ENCODE measurements at regions not wholly inside any gene's neighbourhood (a gene's known extent, or its start where the extent isn't known, plus 50 kb on each side); places are given as distances from the start of the nearest gene placed in this dataset.
"Not testable (repeated sequence)": the region's sequence is repeated elsewhere in the genome, so short reads cannot be mapped to it uniquely, and the experiment has no call there.

- WGBS (ENCODE audit: low lambda C conversion rate, missing lambda C conversion rate), result 92% methylated on average over 2 of the region's 2 CpGs
- H3K4me3 ChIP-seq, result no peak overlapping the region
- no peak for TF ChIP-seq CTCF (IDR thresholded peaks at IDR 0.05; ENCODE audit: poor library complexity)
- TF ChIP-seq EZH2 (IDR thresholded peaks at IDR 0.05; ENCODE audit: borderline replicate concordance), result no peak
- no peak for TF ChIP-seq EZH2phosphoT487 (IDR thresholded peaks at IDR 0.05; ENCODE audit: low read depth, severe bottlenecking, unreplicated experiment)
- peaks cover 9% of the 10 kb centered on the region for H3K4me1 ChIP-seq (ENCODE audit: insufficient read depth)
- no peak overlapping the region for H2AFZ ChIP-seq
- H3K79me2 ChIP-seq, result no peaks in the 10 kb centered on the region
- H3K9me3 ChIP-seq (ENCODE audit: low read depth), result no peaks in the 10 kb centered on the region
- H3K27ac ChIP-seq, result no peak overlapping the region
- DNase-seq (ENCODE audit: low spot score), result no peak
- H4K20me1 ChIP-seq (ENCODE audit: insufficient read depth, poor library complexity, severe bottlenecking), result no peaks in the 10 kb centered on the region
- H3K36me3 ChIP-seq (replicated peaks; ENCODE audit: insufficient read depth, low read depth), result no peaks in the 10 kb centered on the region
- no peak overlapping the region for H3K4me2 ChIP-seq
- no peaks in the 10 kb centered on the region for H3K27me3 ChIP-seq
- H3K9me2 ChIP-seq (replicated peaks; ENCODE audit: insufficient read depth), result no peaks in the 10 kb centered on the region
These were observed 1212.5 kb downstream of the GALC start for GRCh38 chr14:86780461-86780860.

- no peaks in the 10 kb centered on the region for H3K79me2 ChIP-seq
- no peak overlapping the region for H3K27ac ChIP-seq
- H3K4me1 ChIP-seq (ENCODE audit: insufficient read depth), result peaks cover 9% of the 10 kb centered on the region
- no peak overlapping the region for H2AFZ ChIP-seq
- H3K36me3 ChIP-seq (replicated peaks; ENCODE audit: insufficient read depth, low read depth), result no peaks in the 10 kb centered on the region
- H3K4me2 ChIP-seq, result no peak overlapping the region
- H3K9me2 ChIP-seq (replicated peaks; ENCODE audit: insufficient read depth), result no peaks in the 10 kb centered on the region
- H3K27me3 ChIP-seq, result no peaks in the 10 kb centered on the region
- TF ChIP-seq EZH2phosphoT487 (IDR thresholded peaks at IDR 0.05; ENCODE audit: low read depth, severe bottlenecking, unreplicated experiment) (no peak), EZH2 (IDR thresholded peaks at IDR 0.05; ENCODE audit: borderline replicate concordance) (no peak), CTCF (IDR thresholded peaks at IDR 0.05; ENCODE audit: poor library complexity) (no peak)
- H3K9me3 ChIP-seq (ENCODE audit: low read depth), result no peaks in the 10 kb centered on the region
- 100% methylated on average over 1 of the region's 1 CpG for WGBS (ENCODE audit: low lambda C conversion rate, missing lambda C conversion rate)
- H4K20me1 ChIP-seq (ENCODE audit: insufficient read depth, poor library complexity, severe bottlenecking), result no peaks in the 10 kb centered on the region
- no peak for DNase-seq (ENCODE audit: low spot score)
- H3K4me3 ChIP-seq, result no peak overlapping the region
These were observed 1213.6 kb downstream of the GALC start for GRCh38 chr14:86779416-86779815.

GRCh38 chr14:86777963-86778602 is 1214.9 kb downstream of the GALC start:
- no peak overlapping the region for H3K4me2 ChIP-seq
- no peak for TF ChIP-seq EZH2phosphoT487 (IDR thresholded peaks at IDR 0.05; ENCODE audit: low read depth, severe bottlenecking, unreplicated experiment)
- no peak for TF ChIP-seq EZH2 (IDR thresholded peaks at IDR 0.05; ENCODE audit: borderline replicate concordance)
- TF ChIP-seq CTCF (IDR thresholded peaks at IDR 0.05; ENCODE audit: poor library complexity), result no peak
- no peaks in the 10 kb centered on the region for H3K79me2 ChIP-seq
- no peaks in the 10 kb centered on the region for H3K36me3 ChIP-seq (replicated peaks; ENCODE audit: insufficient read depth, low read depth)
- H3K4me1 ChIP-seq (ENCODE audit: insufficient read depth), result peaks cover 9% of the 10 kb centered on the region
- H3K27ac ChIP-seq, result peak overlapping the region; percentile 39
- H3K9me3 ChIP-seq (ENCODE audit: low read depth), result no peaks in the 10 kb centered on the region
- 81% methylated on average over 2 of the region's 2 CpGs for WGBS (ENCODE audit: low lambda C conversion rate, missing lambda C conversion rate)
- no peak overlapping the region for H3K4me3 ChIP-seq
- no peaks in the 10 kb centered on the region for H4K20me1 ChIP-seq (ENCODE audit: insufficient read depth, poor library complexity, severe bottlenecking)
- no peaks in the 10 kb centered on the region for H3K9me2 ChIP-seq (replicated peaks; ENCODE audit: insufficient read depth)
- H3K27me3 ChIP-seq, result no peaks in the 10 kb centered on the region
- no peak for DNase-seq (ENCODE audit: low spot score)
- no peak overlapping the region for H2AFZ ChIP-seq

- H3K9me2 ChIP-seq (replicated peaks; ENCODE audit: insufficient read depth); DNase-seq (ENCODE audit: low spot score); H3K27me3 ChIP-seq; H3K4me3 ChIP-seq; H3K4me2 ChIP-seq; H2AFZ ChIP-seq; H4K20me1 ChIP-seq (ENCODE audit: insufficient read depth, poor library complexity, severe bottlenecking); H3K9me3 ChIP-seq (ENCODE audit: low read depth); H3K36me3 ChIP-seq (replicated peaks; ENCODE audit: insufficient read depth, low read depth); H3K4me1 ChIP-seq (ENCODE audit: insufficient read depth); H3K27ac ChIP-seq; H3K79me2 ChIP-seq: not testable (repeated sequence)
- WGBS (ENCODE audit: low lambda C conversion rate, missing lambda C conversion rate), result 88% methylated on average over 3 of the region's 3 CpGs
These were observed 1217.1 kb downstream of the GALC start for GRCh38 chr14:86775896-86776295.

Data from hepatocyte (in vitro differentiated cells).